Lower leg skin (tissue), 3 donors: ENCODE measurements at regions not wholly inside any gene's neighbourhood (a gene's known extent, or its start where the extent isn't known, plus 50 kb on each side); places are given as distances from the start of the nearest gene placed in this dataset.

ENCODE experiments used
- POLR2A ChIP-seq, 2 donors: fragments of 450-650 bp; IDR thresholded peaks; one replicate each; pipeline ENCODE4 v1.6.1; 2016 to 2017; ENCODE audit warnings: antibody characterized with exemption in 2 of 2, mild to moderate bottlenecking in 1 of 2, moderate library complexity in 1 of 2
- TF ChIP-seq, protein P1 (sequence below), 3 donors: fragments of 450-650 bp; IDR thresholded peaks; one replicate each; pipeline ENCODE4 v1.5.1; 2016; ENCODE audit warnings: antibody characterized with exemption in 3 of 3, mild to moderate bottlenecking in 3 of 3, moderate library complexity in 2 of 3

GRCh38 chr6:149254253-149254652, 63.3 kb upstream of the TAB2 start:
- TF ChIP-seq, protein P1, sequence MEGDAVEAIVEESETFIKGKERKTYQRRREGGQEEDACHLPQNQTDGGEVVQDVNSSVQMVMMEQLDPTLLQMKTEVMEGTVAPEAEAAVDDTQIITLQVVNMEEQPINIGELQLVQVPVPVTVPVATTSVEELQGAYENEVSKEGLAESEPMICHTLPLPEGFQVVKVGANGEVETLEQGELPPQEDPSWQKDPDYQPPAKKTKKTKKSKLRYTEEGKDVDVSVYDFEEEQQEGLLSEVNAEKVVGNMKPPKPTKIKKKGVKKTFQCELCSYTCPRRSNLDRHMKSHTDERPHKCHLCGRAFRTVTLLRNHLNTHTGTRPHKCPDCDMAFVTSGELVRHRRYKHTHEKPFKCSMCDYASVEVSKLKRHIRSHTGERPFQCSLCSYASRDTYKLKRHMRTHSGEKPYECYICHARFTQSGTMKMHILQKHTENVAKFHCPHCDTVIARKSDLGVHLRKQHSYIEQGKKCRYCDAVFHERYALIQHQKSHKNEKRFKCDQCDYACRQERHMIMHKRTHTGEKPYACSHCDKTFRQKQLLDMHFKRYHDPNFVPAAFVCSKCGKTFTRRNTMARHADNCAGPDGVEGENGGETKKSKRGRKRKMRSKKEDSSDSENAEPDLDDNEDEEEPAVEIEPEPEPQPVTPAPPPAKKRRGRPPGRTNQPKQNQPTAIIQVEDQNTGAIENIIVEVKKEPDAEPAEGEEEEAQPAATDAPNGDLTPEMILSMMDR (IDR thresholded peaks at IDR 0.05) = no peak
- no peak for TF ChIP-seq POLR2A (IDR thresholded peaks at IDR 0.05)
